Activated naive CD4-positive, alpha-beta T cell treated with anti-CD3 and anti-CD28 coated beads, Interleukin-2, amount 50 U/mL, for 16 hours (primary cell): ENCODE measurements at regions not wholly inside any gene's neighbourhood (a gene's known extent, or its start where the extent isn't known, plus 50 kb on each side); places are given as distances from the start of the nearest gene placed in this dataset.

ENCODE experiments used
- DNase-seq: peaks from one replicate; pipeline ENCODE4 v3.0.0-alpha.2; 2020

- DNase-seq, result no peak
Observed at GRCh38 chr1:39109644-39110043, 83.5 kb downstream of the NDUFS5 start.

- DNase-seq, result no peak
Observed at GRCh38 chr1:39110325-39110851, 84.2 kb downstream of the NDUFS5 start.

- DNase-seq, result no peak
Observed at GRCh38 chr1:39110882-39111281, 84.7 kb downstream of the NDUFS5 start.

GRCh38 chr1:39113109-39113743 is 87.1 kb downstream of the NDUFS5 start:
- no peak for DNase-seq

- no peak for DNase-seq
Observed at GRCh38 chr1:39115271-39116110, 89.0 kb upstream of the MACF1 start.

GRCh38 chr1:39116116-39116607 is 88.3 kb upstream of the MACF1 start:
- DNase-seq, result no peak

- no peak for DNase-seq
Observed at GRCh38 chr1:39116860-39117728, 87.4 kb upstream of the MACF1 start.

- no peak for DNase-seq
Observed at GRCh38 chr1:39117899-39118450, 86.5 kb upstream of the MACF1 start.

GRCh38 chr1:39122056-39122455 is 82.4 kb upstream of the MACF1 start:
- no peak for DNase-seq

- no peak for DNase-seq
Observed at GRCh38 chr1:39124282-39124681, 80.2 kb upstream of the MACF1 start.

GRCh38 chr1:39127513-39127912 is 77.0 kb upstream of the MACF1 start:
- DNase-seq, result no peak

GRCh38 chr1:39128126-39128525 is 76.4 kb upstream of the MACF1 start:
- DNase-seq, result no peak

- DNase-seq, result no peak
Observed at GRCh38 chr1:39128959-39129358, 75.5 kb upstream of the MACF1 start.

GRCh38 chr1:39129514-39129913 is 75.0 kb upstream of the MACF1 start:
- DNase-seq, result no peak

- DNase-seq, result no peak
Observed at GRCh38 chr1:39130325-39130724, 74.2 kb upstream of the MACF1 start.

GRCh38 chr1:39131940-39132339 is 72.6 kb upstream of the MACF1 start:
- no peak for DNase-seq

GRCh38 chr1:39132505-39133339 is 71.8 kb upstream of the MACF1 start:
- no peak for DNase-seq

- no peak for DNase-seq
Observed at GRCh38 chr1:39133340-39133684, 71.2 kb upstream of the MACF1 start.

GRCh38 chr1:39134768-39135333 is 69.6 kb upstream of the MACF1 start:
- DNase-seq, result no peak

- no peak for DNase-seq
Observed at GRCh38 chr1:39136638-39137037, 67.9 kb upstream of the MACF1 start.

- no peak for DNase-seq
Observed at GRCh38 chr1:39139723-39140360, 64.7 kb upstream of the MACF1 start.
